ENCODE measurements at regions not wholly inside any gene's neighbourhood (a gene's known extent, or its start where the extent isn't known, plus 50 kb on each side); places are given as distances from the start of the nearest gene placed in this dataset.
"Not testable (repeated sequence)": the region's sequence is repeated elsewhere in the genome, so short reads cannot be mapped to it uniquely, and the experiment has no call there.

DNA sequence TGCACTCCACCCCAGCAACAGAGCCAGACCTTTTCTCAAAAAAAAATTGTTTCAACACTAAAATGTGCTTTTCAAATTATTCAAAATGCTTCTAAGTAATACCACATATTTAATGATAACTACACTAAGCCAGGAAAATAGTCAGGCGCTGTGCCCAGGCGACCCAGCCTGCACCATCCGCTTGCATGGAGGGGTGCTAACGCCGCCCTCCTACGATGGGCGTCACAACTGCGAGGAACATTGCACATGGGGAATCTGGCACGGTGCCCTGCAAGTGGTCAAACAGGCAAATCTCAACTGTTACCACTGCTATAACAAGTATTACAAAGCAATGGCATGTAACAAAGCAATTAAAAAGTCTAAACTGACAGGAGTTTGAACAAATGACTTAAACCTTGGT lies 131.7 kb upstream of the PTPN20 start:
- TF ChIP-seq ATF1 (CRISPR knock-in tag; IDR thresholded peaks at IDR 0.05); ATF1 (tag; IDR thresholded peaks at IDR 0.05); GTF2F1 (IDR thresholded peaks at IDR 0.05; ENCODE audit: low read depth, low read length); FOXK1 (CRISPR knock-in tag; IDR thresholded peaks at IDR 0.05; ENCODE audit: borderline replicate concordance): not testable (repeated sequence)
- TF ChIP-seq, protein P1, sequence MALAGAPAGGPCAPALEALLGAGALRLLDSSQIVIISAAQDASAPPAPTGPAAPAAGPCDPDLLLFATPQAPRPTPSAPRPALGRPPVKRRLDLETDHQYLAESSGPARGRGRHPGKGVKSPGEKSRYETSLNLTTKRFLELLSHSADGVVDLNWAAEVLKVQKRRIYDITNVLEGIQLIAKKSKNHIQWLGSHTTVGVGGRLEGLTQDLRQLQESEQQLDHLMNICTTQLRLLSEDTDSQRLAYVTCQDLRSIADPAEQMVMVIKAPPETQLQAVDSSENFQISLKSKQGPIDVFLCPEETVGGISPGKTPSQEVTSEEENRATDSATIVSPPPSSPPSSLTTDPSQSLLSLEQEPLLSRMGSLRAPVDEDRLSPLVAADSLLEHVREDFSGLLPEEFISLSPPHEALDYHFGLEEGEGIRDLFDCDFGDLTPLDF (CRISPR knock-in tag; IDR thresholded peaks at IDR 0.05) = not testable (repeated sequence)
- TF ChIP-seq, protein P2, sequence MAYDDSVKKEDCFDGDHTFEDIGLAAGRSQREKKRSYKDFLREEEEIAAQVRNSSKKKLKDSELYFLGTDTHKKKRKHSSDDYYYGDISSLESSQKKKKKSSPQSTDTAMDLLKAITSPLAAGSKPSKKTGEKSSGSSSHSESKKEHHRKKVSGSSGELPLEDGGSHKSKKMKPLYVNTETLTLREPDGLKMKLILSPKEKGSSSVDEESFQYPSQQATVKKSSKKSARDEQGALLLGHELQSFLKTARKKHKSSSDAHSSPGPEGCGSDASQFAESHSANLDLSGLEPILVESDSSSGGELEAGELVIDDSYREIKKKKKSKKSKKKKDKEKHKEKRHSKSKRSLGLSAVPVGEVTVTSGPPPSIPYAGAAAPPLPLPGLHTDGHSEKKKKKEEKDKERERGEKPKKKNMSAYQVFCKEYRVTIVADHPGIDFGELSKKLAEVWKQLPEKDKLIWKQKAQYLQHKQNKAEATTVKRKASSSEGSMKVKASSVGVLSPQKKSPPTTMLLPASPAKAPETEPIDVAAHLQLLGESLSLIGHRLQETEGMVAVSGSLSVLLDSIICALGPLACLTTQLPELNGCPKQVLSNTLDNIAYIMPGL (CRISPR knock-in tag; IDR thresholded peaks at IDR 0.05) = not testable (repeated sequence)
- TF ChIP-seq, protein P3, sequence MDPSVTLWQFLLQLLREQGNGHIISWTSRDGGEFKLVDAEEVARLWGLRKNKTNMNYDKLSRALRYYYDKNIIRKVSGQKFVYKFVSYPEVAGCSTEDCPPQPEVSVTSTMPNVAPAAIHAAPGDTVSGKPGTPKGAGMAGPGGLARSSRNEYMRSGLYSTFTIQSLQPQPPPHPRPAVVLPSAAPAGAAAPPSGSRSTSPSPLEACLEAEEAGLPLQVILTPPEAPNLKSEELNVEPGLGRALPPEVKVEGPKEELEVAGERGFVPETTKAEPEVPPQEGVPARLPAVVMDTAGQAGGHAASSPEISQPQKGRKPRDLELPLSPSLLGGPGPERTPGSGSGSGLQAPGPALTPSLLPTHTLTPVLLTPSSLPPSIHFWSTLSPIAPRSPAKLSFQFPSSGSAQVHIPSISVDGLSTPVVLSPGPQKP (CRISPR knock-in tag; IDR thresholded peaks at IDR 0.05) = not testable (repeated sequence)
- TF ChIP-seq, protein P4, sequence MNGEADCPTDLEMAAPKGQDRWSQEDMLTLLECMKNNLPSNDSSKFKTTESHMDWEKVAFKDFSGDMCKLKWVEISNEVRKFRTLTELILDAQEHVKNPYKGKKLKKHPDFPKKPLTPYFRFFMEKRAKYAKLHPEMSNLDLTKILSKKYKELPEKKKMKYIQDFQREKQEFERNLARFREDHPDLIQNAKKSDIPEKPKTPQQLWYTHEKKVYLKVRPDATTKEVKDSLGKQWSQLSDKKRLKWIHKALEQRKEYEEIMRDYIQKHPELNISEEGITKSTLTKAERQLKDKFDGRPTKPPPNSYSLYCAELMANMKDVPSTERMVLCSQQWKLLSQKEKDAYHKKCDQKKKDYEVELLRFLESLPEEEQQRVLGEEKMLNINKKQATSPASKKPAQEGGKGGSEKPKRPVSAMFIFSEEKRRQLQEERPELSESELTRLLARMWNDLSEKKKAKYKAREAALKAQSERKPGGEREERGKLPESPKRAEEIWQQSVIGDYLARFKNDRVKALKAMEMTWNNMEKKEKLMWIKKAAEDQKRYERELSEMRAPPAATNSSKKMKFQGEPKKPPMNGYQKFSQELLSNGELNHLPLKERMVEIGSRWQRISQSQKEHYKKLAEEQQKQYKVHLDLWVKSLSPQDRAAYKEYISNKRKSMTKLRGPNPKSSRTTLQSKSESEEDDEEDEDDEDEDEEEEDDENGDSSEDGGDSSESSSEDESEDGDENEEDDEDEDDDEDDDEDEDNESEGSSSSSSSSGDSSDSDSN (IDR thresholded peaks at IDR 0.05; ENCODE audit: borderline replicate concordance in 1 of 2, low read depth in 2 of 2, low read length in 2 of 2) = not testable (repeated sequence)
